ENCODE measurements at regions not wholly inside any gene's neighbourhood (a gene's known extent, or its start where the extent isn't known, plus 50 kb on each side); places are given as distances from the start of the nearest gene placed in this dataset.

- no peak for DNase-seq
Observed at GRCh38 chr7:96928965-96929364, 76.4 kb upstream of the DLX6 start.

DNA sequence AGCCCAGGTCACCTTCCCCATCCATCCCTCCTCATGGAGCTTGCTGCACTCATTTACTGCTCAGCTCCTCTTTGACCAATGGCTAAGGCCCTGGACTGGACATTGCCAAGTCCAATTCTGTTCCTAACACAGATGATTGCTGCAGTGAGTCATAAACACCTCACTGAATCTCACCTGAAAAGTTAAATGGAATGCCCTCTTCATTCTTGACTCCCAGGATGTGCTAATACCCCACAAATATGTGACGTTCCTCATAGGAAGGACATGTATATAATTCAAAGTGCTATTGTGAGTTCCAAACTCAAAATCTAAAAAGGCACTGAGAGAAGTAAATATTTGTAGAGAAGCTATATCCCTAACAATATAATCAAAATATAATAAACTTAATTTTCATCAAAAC lies 73.5 kb upstream of the DLX6 start:
- no peak for DNase-seq

GRCh38 chr7:96933067-96933645 lies 72.2 kb upstream of the DLX6 start:
- no peak for DNase-seq

GRCh38 chr7:96936621-96937020 lies 68.7 kb upstream of the DLX6 start:
- DNase-seq, result no peak

- no peak for DNase-seq
Observed at GRCh38 chr7:96942112-96942511, 63.2 kb upstream of the DLX6 start.

DNA sequence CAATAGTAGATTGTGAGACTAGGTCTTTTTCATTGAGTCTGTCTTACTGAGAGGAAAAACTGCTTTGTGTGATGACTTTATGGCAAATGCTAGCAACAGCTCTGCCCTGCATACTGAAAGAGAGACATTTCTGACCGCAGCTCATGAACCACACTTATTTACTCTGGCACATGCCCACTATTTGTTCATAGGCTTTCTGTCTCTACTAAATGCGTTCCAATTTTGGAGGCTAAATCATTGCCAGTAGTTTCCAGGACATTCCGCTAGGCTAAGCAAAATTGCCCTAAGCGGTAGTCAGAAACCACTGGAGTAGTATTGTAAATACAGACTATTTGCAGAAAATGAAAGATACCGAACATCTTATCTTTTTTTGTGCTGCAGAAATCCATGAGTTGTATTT lies 55.6 kb upstream of the DLX6 start:
- DNase-seq, result peak in 1 of 2 experiments; percentile 15

- DNase-seq, result no peak
Observed at GRCh38 chr7:96952974-96953391, 52.4 kb upstream of the DLX6 start.

DNA sequence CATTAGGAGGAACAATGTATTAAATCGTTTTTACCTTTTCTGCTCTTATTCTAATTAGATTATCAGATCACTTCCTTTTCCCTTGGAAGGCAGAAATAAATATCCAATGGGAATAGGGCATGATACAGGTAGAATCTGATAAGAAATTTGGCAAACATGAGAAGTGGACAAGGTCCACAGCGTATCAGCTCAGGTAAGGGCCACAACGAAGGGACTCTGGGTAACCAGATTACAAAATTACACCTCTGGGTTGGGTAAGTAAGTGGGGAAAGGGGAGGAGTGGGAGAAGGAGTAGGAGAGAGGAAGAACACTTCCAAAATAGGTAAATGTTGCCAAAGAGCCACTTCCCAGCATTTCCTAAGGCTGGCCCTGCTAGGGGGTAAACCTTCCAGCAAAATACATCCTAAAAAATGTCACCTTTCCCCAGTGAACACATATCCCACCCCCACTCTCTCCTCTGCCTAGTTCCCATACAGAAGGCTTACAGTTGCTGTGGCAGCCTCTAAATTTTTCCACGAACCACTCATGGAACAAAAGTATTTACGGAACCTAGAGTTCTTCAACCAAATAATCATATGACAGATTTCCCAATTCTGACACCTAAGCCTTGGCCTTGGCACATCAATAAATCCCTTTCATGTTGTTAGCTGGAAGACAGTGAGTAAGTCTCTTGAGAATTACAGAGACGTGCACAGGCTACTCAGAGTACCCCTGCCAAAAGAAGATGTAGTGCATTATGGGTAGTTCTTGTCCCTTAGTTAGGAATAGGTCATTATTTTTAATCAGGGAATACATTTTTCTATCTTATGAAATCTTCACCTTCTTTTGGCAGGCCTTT lies 51.5 kb upstream of the DLX6 start:
- no peak for DNase-seq

Data from SHP77 (cell line).